Adrenal gland (tissue), 9 donors: ENCODE measurements at regions not wholly inside any gene's neighbourhood (a gene's known extent, or its start where the extent isn't known, plus 50 kb on each side); places are given as distances from the start of the nearest gene placed in this dataset.

Source experiments
- DNase-seq, 7 donors: peaks; one replicate each; pipeline ENCODE4 v3.0.0-alpha.2; 2019 to 2020
- H3K27ac ChIP-seq, 5 donors: fragments of 200-600 bp; sonication (generic) in 4 of 5; 1 replicate in 3 of 5; 2 replicates in 2 of 5; pipeline versions ENCODE4 v1.5.1 to v1.8.0; 2016 to 2020; ENCODE audit warnings: mild to moderate bottlenecking in 1 of 5
- H3K27me3 ChIP-seq: fragments of 200-600 bp; 2 replicates; pipeline ENCODE4 v1.8.0; 2021
- H3K36me3 ChIP-seq, 2 donors: fragments of 200-600 bp; replicated peaks in 1 of 2; 1 replicate in 1 of 2; 2 replicates in 1 of 2; pipeline versions ENCODE4 v1.5.1 to v1.8.0; 2018 to 2022
- H3K4me1 ChIP-seq, 2 donors: fragments of 200-600 bp; replicated peaks in 1 of 2; 1 replicate in 1 of 2; 2 replicates in 1 of 2; pipeline versions ENCODE4 v1.5.1 to v1.8.0; 2018 to 2021
- H3K4me3 ChIP-seq, 4 donors: fragments of 200-600 bp; sonication (generic) in 3 of 4; one replicate each; pipeline ENCODE4 v1.5.1; 2016 to 2018
- H3K9me3 ChIP-seq, 3 donors: fragments of 200-600 bp; sonication (generic) in 1 of 3; replicated peaks in 1 of 3; 1 replicate in 2 of 3; 2 replicates in 1 of 3; pipeline versions ENCODE4 v1.5.1 to v1.8.0; 2016 to 2021
- CTCF ChIP-seq, 6 experiments: fragments of 450-650 bp in 4 of 6; fragments of 200-600 bp in 2 of 6; sonication (generic) in 1 of 6; IDR thresholded peaks; 1 replicate in 5 of 6; 2 replicates in 1 of 6; pipeline versions ENCODE4 v1.5.1 to v1.8.0; 2016 to 2021; ENCODE audit warnings: antibody characterized with exemption in 6 of 6, mild to moderate bottlenecking in 2 of 6, moderate library complexity in 1 of 6
- POLR2A ChIP-seq, 2 donors: fragments of 450-650 bp; IDR thresholded peaks; one replicate each; pipeline ENCODE4 v1.6.1; 2017; ENCODE audit warnings: antibody characterized with exemption in 2 of 2, mild to moderate bottlenecking in 2 of 2, moderate library complexity in 1 of 2
- WGBS, 4 donors: extraction: QIAGEN DNeasy Blood & Tissue Kit in 2 of 4; methylation state at CpG; one replicate each; pipeline versions ENCODE4 v1.1.5 to v1.1.7; 2013 to 2017; 5-methylcytosine and 5-hydroxymethylcytosine counted together
- intact Hi-C, 2 donors: fragments of 100-400 bp; cut with DNase I; formaldehyde crosslinking; loops; one replicate each; pipeline versions ENCODE4 v1.14.1 to v1.15.0; 2022 to 2023
- donor health status: healthy with polysubstance abuse.
- donor health status: Bipolar disorder and iron deficiency.
- donor health status: DM: yes; HTN: yes; CAD: no.
- donor health status: DM: no; HTN: no; CAD: no.
- donor health status: DM: no; HTN: no; CAD: no.

- no peak overlapping the region for H3K27ac ChIP-seq
- peaks cover 2% of the 10 kb centered on the region for H3K27me3 ChIP-seq
- H3K4me1 ChIP-seq, result no peaks in the 10 kb centered on the region
- intact Hi-C loops, result no loop called here
- no peak overlapping the region for H3K4me3 ChIP-seq
- DNase-seq, result no peak
- H3K9me3 ChIP-seq, result peaks cover 0 to 4% (median 0%) of the 10 kb centered on the region in 3 donors
- WGBS, 4 donors, result 58 to 93% (median 63%) methylated on average over 3 to 31 of the region's 31 CpGs
- no peak for TF ChIP-seq POLR2A (IDR thresholded peaks at IDR 0.05)
- no peak for TF ChIP-seq CTCF (IDR thresholded peaks at IDR 0.05)
- H3K36me3 ChIP-seq, result no peaks in the 10 kb centered on the region
Measured at GRCh38 chr17:22703786-22704441, 1011.6 kb downstream of the KCNJ18 start.

GRCh38 chr17:22704674-22705073 is 1012.4 kb downstream of the KCNJ18 start:
- H3K4me1 ChIP-seq, result no peaks in the 10 kb centered on the region
- no peak for DNase-seq
- no peaks in the 10 kb centered on the region for H3K36me3 ChIP-seq
- H3K27ac ChIP-seq, result no peak overlapping the region
- WGBS, 4 donors, result 33 to 41% (median 36%) methylated on average over 4 of the region's 4 CpGs
- intact Hi-C loops, result no loop called here
- peaks cover 2% of the 10 kb centered on the region for H3K27me3 ChIP-seq
- H3K4me3 ChIP-seq, result no peak overlapping the region
- no peaks in the 10 kb centered on the region for H3K9me3 ChIP-seq
- no peak for TF ChIP-seq CTCF (IDR thresholded peaks at IDR 0.05)
- no peak for TF ChIP-seq POLR2A (IDR thresholded peaks at IDR 0.05)

- Histone ChIP-seq H3K4me3 (no peak overlapping the region), H3K27me3 (peaks cover 2% of the 10 kb centered on the region), H3K36me3 (no peaks in the 10 kb centered on the region), H3K4me1 (no peaks in the 10 kb centered on the region), H3K9me3 (no peaks in the 10 kb centered on the region), H3K27ac (no peak overlapping the region)
- no peak for DNase-seq
- intact Hi-C loops, result no loop called here
- TF ChIP-seq CTCF (IDR thresholded peaks at IDR 0.05) (no peak), POLR2A (IDR thresholded peaks at IDR 0.05) (no peak)
- 27 to 49% (median 44%) methylated on average over 2 of the region's 2 CpGs for WGBS, 4 donors
Measured at GRCh38 chr17:22707626-22708025, 1015.3 kb downstream of the KCNJ18 start.

- Histone ChIP-seq H3K9me3 (peaks cover 0 to 4% (median 0%) of the 10 kb centered on the region in 3 donors), H3K27ac (no peak overlapping the region), H3K4me1 (no peaks in the 10 kb centered on the region), H3K4me3 (no peak overlapping the region), H3K36me3 (no peaks in the 10 kb centered on the region), H3K27me3 (no peaks in the 10 kb centered on the region)
- TF ChIP-seq POLR2A (IDR thresholded peaks at IDR 0.05) (no peak), CTCF (IDR thresholded peaks at IDR 0.05) (no peak)
- 54 to 81% (median 70%) methylated on average over 2 of the region's 2 CpGs for WGBS, 4 donors
- intact Hi-C loops, result no loop called here
- DNase-seq, result no peak
Measured at GRCh38 chr17:22717211-22717610, 1024.9 kb downstream of the KCNJ18 start.
